ENCODE measurements at regions not wholly inside any gene's neighbourhood (a gene's known extent, or its start where the extent isn't known, plus 50 kb on each side); places are given as distances from the start of the nearest gene placed in this dataset.

DNA sequence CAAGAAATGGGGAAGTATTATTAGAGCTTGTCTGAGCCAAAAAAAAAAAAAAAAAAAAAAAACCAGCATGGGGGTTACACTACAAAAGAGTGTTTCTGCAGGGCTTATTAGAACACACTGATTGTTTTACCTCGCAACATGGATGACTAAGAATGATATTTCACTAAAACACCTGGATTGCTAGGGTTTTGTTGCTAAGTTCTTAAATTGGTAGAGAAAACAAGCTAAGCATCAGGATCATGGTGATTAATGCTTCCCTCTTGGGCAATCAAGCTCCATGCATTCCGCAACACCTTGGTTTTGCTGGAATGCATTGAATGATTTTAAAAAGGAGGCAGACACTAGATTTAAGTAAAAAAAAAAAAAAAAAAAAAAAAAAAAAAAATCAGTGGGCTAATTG is 931.4 kb upstream of the CDH8 start:
- Mint-ChIP-seq H3K27ac (no peak overlapping the region), H3K36me3 (ENCODE audit: low read depth) (no peaks in the 10 kb centered on the region), H3K4me1 (ENCODE audit: low read depth) (no peaks in the 10 kb centered on the region), H3K27me3 (ENCODE audit: low read depth) (no peaks in the 10 kb centered on the region), H3K9me3 (peaks cover 8% of the 10 kb centered on the region), H3K4me3 (no peak overlapping the region)

DNA sequence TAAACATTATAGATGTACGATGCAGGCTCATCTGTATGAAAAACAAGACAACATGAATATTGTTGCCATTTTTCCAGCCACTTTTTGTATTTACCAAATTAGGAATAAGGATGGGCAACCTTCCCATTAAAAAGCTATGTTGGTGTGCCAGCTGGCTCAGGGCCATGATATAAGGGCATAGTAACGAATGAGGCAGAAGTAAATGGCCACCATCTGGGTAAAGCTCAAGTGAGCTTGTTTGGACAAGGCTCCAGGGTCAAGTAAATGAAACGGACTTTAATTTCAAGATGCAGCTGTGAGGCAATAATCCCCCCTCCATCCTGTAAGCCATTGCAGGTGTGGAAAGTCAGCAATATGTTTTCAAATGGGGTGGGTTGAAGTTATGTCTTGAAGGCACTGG is 930.9 kb upstream of the CDH8 start:
- no peaks in the 10 kb centered on the region for H3K4me1 Mint-ChIP-seq (ENCODE audit: low read depth)
- H3K9me3 Mint-ChIP-seq = peaks cover 8% of the 10 kb centered on the region
- H3K4me3 Mint-ChIP-seq = no peak overlapping the region
- no peaks in the 10 kb centered on the region for H3K36me3 Mint-ChIP-seq (ENCODE audit: low read depth)
- no peak overlapping the region for H3K27ac Mint-ChIP-seq
- H3K27me3 Mint-ChIP-seq (ENCODE audit: low read depth) = no peaks in the 10 kb centered on the region

DNA sequence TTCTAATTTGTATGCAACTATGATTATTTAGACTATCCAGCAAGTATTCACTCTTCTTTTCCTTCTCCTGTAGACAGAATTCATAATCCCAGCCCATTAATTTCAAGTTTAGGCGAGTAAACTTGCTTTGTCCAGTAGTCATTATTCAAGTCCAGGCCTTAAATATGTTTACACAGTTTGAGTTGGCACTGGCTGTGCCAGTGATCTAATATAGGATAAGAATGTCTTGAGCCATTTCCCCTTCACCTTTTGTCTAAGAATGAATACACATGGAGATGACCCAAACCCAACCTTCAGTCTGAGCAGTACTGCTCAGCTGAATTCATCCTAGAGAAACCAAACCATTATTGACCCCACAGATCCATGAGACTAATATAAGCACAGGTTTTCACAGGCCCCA is 930.4 kb upstream of the CDH8 start:
- H3K36me3 Mint-ChIP-seq (ENCODE audit: low read depth) = no peaks in the 10 kb centered on the region
- no peaks in the 10 kb centered on the region for H3K27me3 Mint-ChIP-seq (ENCODE audit: low read depth)
- H3K4me1 Mint-ChIP-seq (ENCODE audit: low read depth) = no peaks in the 10 kb centered on the region
- no peak overlapping the region for H3K4me3 Mint-ChIP-seq
- H3K27ac Mint-ChIP-seq = no peak overlapping the region
- peaks cover 13% of the 10 kb centered on the region for H3K9me3 Mint-ChIP-seq

DNA sequence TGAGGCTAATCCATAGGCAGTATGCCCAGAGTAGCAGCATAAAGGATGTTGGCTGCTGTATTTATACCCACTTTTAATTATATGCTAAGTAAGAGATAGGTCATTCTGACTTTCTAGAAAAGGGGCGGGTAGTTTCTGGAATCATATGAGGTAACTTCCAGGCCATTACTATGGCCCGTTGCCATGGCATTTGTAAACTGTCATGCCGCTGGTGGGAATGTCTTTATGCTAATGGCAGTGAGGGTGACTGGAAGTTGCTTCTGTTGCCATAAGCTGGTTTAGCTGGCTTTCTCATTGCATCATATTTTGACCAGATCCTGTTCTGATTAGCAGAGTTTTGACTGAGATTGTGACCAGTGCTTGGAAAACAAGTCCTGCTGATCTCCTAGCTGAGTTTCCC is 929.6 kb upstream of the CDH8 start:
- no peaks in the 10 kb centered on the region for H3K4me1 Mint-ChIP-seq (ENCODE audit: low read depth)
- no peak overlapping the region for H3K4me3 Mint-ChIP-seq
- H3K27ac Mint-ChIP-seq = no peak overlapping the region
- H3K27me3 Mint-ChIP-seq (ENCODE audit: low read depth) = no peaks in the 10 kb centered on the region
- no peaks in the 10 kb centered on the region for H3K36me3 Mint-ChIP-seq (ENCODE audit: low read depth)
- peaks cover 14% of the 10 kb centered on the region for H3K9me3 Mint-ChIP-seq

DNA sequence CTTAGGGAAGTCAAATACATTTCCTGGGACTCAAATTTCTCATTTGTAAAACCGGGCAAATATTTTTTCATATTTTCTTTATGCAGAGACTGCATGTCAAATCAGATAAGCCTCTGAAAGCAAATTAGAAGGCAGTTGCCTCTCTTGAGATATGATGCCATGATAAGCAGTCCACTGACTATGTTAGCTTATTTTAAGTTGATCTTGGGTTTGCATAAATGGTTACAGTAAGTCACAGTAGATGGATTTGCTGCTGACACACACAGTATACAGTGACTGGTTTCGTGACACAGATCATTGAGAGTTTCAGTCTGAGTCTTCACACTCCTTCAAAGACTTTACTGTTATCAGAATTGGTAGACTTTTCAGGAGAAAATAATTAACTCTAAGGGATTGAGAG is 927.6 kb upstream of the CDH8 start:
- Mint-ChIP-seq H3K4me1 (ENCODE audit: low read depth) (no peaks in the 10 kb centered on the region), H3K4me3 (no peak overlapping the region), H3K36me3 (ENCODE audit: low read depth) (no peaks in the 10 kb centered on the region), H3K27ac (no peak overlapping the region), H3K27me3 (ENCODE audit: low read depth) (no peaks in the 10 kb centered on the region), H3K9me3 (peaks cover 20% of the 10 kb centered on the region)

DNA sequence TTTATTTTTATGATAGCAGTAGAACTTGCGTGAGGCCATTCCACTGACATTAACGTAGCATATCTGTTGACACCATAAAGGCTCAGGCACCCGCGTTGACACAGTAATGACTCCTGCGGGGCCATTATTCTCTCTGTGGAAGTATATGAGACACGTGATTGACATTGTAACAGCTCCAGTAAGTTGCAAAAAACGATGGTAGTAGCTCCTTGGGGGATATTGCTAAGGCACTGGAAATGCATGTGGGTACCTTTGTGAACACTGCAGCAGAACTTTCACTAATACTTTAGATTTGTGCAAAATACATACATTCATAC is 918.8 kb upstream of the CDH8 start:
- Mint-ChIP-seq H3K27ac (no peak overlapping the region), H3K9me3 (peaks cover 44% of the 10 kb centered on the region), H3K27me3 (ENCODE audit: low read depth) (no peaks in the 10 kb centered on the region), H3K4me1 (ENCODE audit: low read depth) (no peaks in the 10 kb centered on the region), H3K4me3 (no peak overlapping the region), H3K36me3 (ENCODE audit: low read depth) (no peaks in the 10 kb centered on the region)

DNA sequence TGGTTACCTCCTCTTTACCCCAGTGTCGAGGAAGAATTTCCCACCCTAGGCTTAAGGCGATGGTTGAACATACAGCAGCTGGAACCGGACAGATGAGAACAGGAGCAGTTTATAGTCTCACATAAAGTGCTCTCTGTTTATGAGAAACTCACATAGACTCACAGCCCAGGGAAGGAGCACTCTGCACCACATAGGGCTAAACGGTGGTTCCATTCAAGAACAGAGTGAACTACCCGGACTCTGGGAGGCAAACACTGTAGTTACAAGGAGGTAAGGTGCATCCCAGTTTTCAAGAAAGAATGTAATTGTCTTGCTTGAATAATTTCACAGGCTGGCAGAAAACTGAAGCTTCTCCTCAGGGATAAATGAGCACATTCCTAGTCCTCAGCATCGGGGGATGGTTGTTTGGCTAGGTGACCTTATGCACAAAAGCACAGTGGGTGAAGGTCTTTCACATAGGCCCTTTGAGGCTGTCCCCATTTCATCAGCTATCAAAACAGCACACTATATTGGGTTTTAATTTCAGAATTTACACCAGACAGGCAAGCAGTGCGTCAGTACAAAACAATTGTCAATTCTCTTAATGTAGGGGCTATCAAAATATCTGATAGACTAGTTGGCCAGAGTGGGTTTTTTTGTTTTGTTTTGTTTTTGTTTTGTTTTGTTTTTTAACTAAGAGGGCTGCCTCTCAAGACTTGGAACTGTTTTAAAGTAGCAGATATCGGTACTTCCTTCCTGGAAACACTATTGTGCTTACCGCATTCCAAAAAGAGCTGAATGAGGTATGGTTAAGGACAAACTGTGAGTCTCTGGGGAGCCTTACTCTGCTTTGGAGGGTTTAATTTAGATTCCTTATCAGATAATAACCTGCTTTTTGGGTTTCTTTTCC is 918.1 kb upstream of the CDH8 start:
- H3K27me3 Mint-ChIP-seq (ENCODE audit: low read depth) = no peaks in the 10 kb centered on the region
- H3K4me3 Mint-ChIP-seq = no peak overlapping the region
- H3K27ac Mint-ChIP-seq = no peak overlapping the region
- H3K9me3 Mint-ChIP-seq = peaks cover 39% of the 10 kb centered on the region
- no peaks in the 10 kb centered on the region for H3K36me3 Mint-ChIP-seq (ENCODE audit: low read depth)
- no peaks in the 10 kb centered on the region for H3K4me1 Mint-ChIP-seq (ENCODE audit: low read depth)

DNA sequence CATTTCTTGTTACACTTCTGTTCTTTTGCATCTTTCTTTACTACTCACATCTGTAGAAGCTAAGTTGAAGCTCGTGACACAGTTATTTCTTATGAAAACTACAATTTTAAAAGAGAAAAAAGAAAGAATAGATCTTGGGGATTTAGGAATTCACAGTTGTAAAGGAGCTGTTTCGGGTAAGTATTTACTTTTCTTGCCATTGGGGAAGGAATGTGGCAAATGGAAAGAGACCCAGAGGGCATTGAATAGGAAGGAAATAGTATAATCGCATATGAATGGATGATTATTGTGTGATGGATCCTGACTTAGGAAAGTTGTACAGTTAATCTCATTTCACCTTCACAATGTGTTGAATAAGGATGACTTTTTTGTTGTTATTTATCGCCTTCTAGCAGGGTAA is 914.1 kb upstream of the CDH8 start:
- Mint-ChIP-seq H3K27me3 (ENCODE audit: low read depth) (no peaks in the 10 kb centered on the region), H3K4me3 (no peak overlapping the region), H3K27ac (no peak overlapping the region), H3K36me3 (ENCODE audit: low read depth) (no peaks in the 10 kb centered on the region), H3K9me3 (peaks cover 45% of the 10 kb centered on the region), H3K4me1 (ENCODE audit: low read depth) (no peaks in the 10 kb centered on the region)

DNA sequence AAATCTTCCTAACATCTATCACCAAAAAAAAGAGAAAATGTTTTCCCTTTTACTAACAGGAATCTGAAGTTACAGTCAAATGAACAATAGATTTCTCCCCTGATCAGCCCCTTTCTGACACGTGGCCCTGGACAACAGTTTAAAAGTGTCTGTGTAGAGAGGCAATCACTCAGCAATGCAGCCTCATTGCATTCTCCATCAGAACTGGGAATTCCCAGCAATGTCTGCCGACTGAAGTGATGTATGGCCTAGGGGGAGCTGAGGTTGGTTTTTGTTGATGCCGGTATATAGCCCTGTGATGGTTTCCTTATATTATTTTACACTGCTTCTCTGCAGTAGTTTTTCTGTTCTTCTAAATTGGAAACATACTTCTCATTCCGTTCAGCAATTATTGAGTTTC is 904.3 kb upstream of the CDH8 start:
- Mint-ChIP-seq H3K27ac (no peak overlapping the region), H3K36me3 (ENCODE audit: low read depth) (no peaks in the 10 kb centered on the region), H3K27me3 (ENCODE audit: low read depth) (no peaks in the 10 kb centered on the region), H3K4me1 (ENCODE audit: low read depth) (no peaks in the 10 kb centered on the region), H3K4me3 (no peak overlapping the region), H3K9me3 (peaks cover 16% of the 10 kb centered on the region)

DNA sequence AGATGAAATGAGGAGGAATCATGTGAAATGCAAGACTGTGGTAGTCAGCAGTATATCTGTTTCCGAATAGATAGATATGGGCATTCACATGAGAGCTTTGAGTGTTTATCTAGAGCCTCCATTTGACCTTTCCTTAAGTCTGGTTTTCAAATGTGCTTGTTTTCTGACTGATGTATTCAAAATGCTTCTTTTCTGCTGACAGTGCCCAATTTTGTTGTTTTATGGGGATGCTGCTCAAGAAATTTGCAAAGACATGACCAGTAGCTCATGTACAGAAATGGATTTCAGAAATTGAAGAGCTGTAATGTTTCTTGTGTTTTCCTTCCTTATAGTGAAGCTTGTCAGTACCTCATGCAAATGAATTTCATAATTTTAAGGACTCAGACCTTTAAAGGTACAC is 903.4 kb upstream of the CDH8 start:
- Mint-ChIP-seq H3K4me3 (no peak overlapping the region), H3K27ac (no peak overlapping the region), H3K36me3 (ENCODE audit: low read depth) (no peaks in the 10 kb centered on the region), H3K27me3 (ENCODE audit: low read depth) (no peaks in the 10 kb centered on the region), H3K9me3 (peaks cover 10% of the 10 kb centered on the region), H3K4me1 (ENCODE audit: low read depth) (no peaks in the 10 kb centered on the region)

DNA sequence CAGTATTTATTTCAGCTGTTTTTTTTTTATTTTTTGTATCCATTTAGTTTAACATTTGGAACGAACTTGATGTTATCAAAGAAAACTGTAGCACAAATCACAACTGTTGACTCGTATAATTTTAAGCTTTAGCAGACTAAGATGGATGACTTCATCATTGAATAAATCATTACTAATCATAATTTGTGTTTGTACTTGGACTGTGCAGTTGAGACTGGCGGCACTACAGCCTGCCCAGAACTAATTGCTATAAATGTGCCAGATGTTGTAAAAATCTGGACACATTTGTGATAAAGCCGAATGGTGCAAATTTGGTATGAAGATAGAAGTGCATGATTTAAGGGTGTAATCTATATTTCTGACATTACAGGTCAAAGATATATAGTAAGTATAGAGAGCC is 897.7 kb upstream of the CDH8 start:
- Mint-ChIP-seq H3K4me3 (no peak overlapping the region), H3K9me3 (peaks cover 23% of the 10 kb centered on the region), H3K36me3 (ENCODE audit: low read depth) (no peaks in the 10 kb centered on the region), H3K27ac (no peak overlapping the region), H3K4me1 (ENCODE audit: low read depth) (no peaks in the 10 kb centered on the region), H3K27me3 (ENCODE audit: low read depth) (no peaks in the 10 kb centered on the region)

DNA sequence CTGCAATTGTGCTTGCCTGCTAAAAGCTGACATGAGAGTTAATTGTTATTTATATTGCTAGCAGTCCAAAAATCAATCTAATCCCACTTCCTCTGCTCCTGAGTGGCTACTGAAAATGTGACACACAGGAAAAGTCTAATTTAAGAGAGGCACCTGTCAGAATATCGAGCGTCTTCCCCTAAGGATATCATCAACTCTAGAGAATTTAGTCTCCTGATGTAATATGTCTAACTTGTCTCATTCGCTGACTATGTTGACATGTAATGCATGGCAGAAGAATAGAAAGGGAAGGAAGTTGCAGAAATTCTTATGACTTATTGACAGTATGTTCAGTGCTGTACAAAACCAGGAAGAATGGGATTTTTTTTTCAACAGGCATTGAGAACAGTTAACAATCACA is 893.4 kb upstream of the CDH8 start:
- Mint-ChIP-seq H3K9me3 (peaks cover 31% of the 10 kb centered on the region), H3K4me3 (no peak overlapping the region), H3K36me3 (ENCODE audit: low read depth) (no peaks in the 10 kb centered on the region), H3K27ac (no peak overlapping the region), H3K4me1 (ENCODE audit: low read depth) (no peaks in the 10 kb centered on the region), H3K27me3 (ENCODE audit: low read depth) (no peaks in the 10 kb centered on the region)

DNA sequence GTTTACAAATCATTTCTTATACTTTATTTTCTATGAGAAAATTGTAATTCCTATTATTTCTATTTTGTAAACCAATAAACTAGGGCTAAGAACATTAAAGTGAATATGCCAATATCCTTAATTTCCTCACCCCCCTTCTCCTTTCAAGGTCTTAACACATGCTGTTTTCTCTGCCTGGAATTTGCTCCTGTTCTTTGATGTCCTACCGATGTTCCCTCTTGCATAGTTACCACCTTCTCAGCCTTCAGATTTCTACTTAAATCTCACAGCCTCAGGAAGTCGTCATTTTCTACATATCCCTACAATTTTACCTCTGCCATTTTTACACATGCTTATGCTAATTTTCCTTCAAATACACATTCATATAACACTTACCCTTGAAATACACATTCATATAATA is 890.9 kb upstream of the CDH8 start:
- no peaks in the 10 kb centered on the region for H3K36me3 Mint-ChIP-seq (ENCODE audit: low read depth)
- no peak overlapping the region for H3K27ac Mint-ChIP-seq
- H3K27me3 Mint-ChIP-seq (ENCODE audit: low read depth) = no peaks in the 10 kb centered on the region
- no peaks in the 10 kb centered on the region for H3K4me1 Mint-ChIP-seq (ENCODE audit: low read depth)
- H3K9me3 Mint-ChIP-seq = peaks cover 44% of the 10 kb centered on the region
- H3K4me3 Mint-ChIP-seq = no peak overlapping the region

DNA sequence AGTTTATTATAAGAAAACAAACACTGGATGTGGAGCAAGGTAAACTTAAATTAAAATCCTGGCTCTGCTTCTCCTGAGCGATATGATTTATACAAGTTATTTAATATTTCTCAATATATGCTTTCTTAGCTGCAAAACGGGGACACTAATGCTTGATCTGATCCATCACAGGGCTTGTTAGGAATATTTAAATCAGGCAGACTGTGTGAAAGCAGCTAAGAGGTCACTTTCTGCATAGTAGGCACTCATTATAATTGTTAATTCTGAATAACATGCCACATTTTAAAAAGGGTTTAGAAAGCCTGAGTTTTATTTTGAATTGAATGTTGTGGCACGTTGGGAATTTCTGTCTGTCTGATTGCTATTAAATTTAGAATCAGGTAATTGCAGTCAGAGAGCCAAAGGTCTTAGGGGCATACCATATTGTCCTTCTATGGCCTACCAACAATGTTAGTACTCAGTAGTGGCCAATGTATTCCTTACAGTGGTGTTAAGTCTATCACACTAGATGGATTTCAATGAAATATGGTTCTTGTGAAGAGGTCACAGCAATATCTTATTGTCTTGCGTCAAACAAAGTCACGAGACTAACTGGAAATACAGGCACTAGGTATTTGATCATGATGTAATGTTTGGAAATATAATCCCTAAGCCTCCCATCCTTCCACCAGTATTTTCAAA is 890.0 kb upstream of the CDH8 start:
- H3K9me3 Mint-ChIP-seq = peaks cover 44% of the 10 kb centered on the region
- no peak overlapping the region for H3K4me3 Mint-ChIP-seq
- H3K27me3 Mint-ChIP-seq (ENCODE audit: low read depth) = no peaks in the 10 kb centered on the region
- H3K4me1 Mint-ChIP-seq (ENCODE audit: low read depth) = no peaks in the 10 kb centered on the region
- no peak overlapping the region for H3K27ac Mint-ChIP-seq
- no peaks in the 10 kb centered on the region for H3K36me3 Mint-ChIP-seq (ENCODE audit: low read depth)

DNA sequence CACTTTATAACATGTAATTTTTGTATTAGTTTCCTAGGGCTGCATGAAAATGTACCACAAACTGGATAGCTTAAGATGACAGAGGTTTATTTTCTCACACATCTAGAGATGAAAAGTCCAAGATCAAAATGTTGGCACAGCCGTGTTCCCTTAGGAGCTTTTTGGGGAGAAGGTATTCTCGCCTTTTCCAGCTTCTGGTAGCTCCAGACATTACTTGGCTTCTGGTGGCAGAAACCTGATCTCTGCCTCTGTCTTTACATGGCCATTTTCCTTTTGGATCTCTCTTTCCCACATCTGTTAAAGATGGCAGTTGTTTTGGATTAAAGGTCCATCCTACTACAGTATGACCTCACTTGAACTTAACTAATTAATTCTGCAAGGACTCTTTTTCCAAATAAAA is 885.7 kb upstream of the CDH8 start:
- peaks cover 28% of the 10 kb centered on the region for H3K9me3 Mint-ChIP-seq
- no peaks in the 10 kb centered on the region for H3K36me3 Mint-ChIP-seq (ENCODE audit: low read depth)
- H3K27me3 Mint-ChIP-seq (ENCODE audit: low read depth) = no peaks in the 10 kb centered on the region
- H3K4me3 Mint-ChIP-seq = no peak overlapping the region
- no peaks in the 10 kb centered on the region for H3K4me1 Mint-ChIP-seq (ENCODE audit: low read depth)
- H3K27ac Mint-ChIP-seq = no peak overlapping the region
